ENCODE measurements at regions not wholly inside any gene's neighbourhood (a gene's known extent, or its start where the extent isn't known, plus 50 kb on each side); places are given as distances from the start of the nearest gene placed in this dataset.

GRCh38 chr22:49257551-49257961, 570.1 kb downstream of the BRD1 start:
- Histone ChIP-seq H3K4me3 (ENCODE audit: low read length) (no peak overlapping the region), H3K4me1 (ENCODE audit: control insufficient read depth, low read length) (no peaks in the 10 kb centered on the region), H3K9me3 (ENCODE audit: control insufficient read depth, insufficient read depth, low read length) (no peaks in the 10 kb centered on the region), H3K36me3 (ENCODE audit: control insufficient read depth, low read length) (no peaks in the 10 kb centered on the region), H3K27ac (ENCODE audit: low read depth, low read length) (no peak overlapping the region), H3F3A (ENCODE audit: control insufficient read depth, insufficient read depth) (no peaks in the 10 kb centered on the region), H3K4me2 (ENCODE audit: low read length) (no peak overlapping the region), H3K27me3 (ENCODE audit: control insufficient read depth, low read length) (peaks cover 3% of the 10 kb centered on the region; the same call in 1 of the 2 replicates), H3K79me2 (ENCODE audit: control insufficient read depth, low read length) (no peaks in the 10 kb centered on the region), H4K20me1 (ENCODE audit: control insufficient read depth, insufficient read depth, low read depth, low read length) (no peaks in the 10 kb centered on the region), H3K9me2 (replicated peaks; ENCODE audit: control insufficient read depth, low read length) (no peaks in the 10 kb centered on the region)
- TF ChIP-seq CTCF (IDR thresholded peaks at IDR 0.05; ENCODE audit: low read depth, low read length, poor library complexity, severe bottlenecking) (no peak), EZH2phosphoT487 (IDR thresholded peaks at IDR 0.05; ENCODE audit: borderline replicate concordance, low read length) (no peak)

GRCh38 chr22:49255741-49256318, 571.8 kb downstream of the BRD1 start:
- H3F3A ChIP-seq (ENCODE audit: control insufficient read depth, insufficient read depth) = no peaks in the 10 kb centered on the region
- H3K9me2 ChIP-seq (replicated peaks; ENCODE audit: control insufficient read depth, low read length) = no peaks in the 10 kb centered on the region
- no peak overlapping the region for H3K4me3 ChIP-seq (ENCODE audit: low read length)
- H4K20me1 ChIP-seq (ENCODE audit: control insufficient read depth, insufficient read depth, low read depth, low read length) = no peaks in the 10 kb centered on the region
- no peaks in the 10 kb centered on the region for H3K9me3 ChIP-seq (ENCODE audit: control insufficient read depth, insufficient read depth, low read length)
- H3K36me3 ChIP-seq (ENCODE audit: control insufficient read depth, low read length) = no peaks in the 10 kb centered on the region
- H3K27ac ChIP-seq (ENCODE audit: low read depth, low read length) = no peak overlapping the region
- no peak overlapping the region for H3K4me2 ChIP-seq (ENCODE audit: low read length)
- H3K27me3 ChIP-seq (ENCODE audit: control insufficient read depth, low read length) = peaks cover 3% of the 10 kb centered on the region; the same call in 1 of the 2 replicates
- no peaks in the 10 kb centered on the region for H3K4me1 ChIP-seq (ENCODE audit: control insufficient read depth, low read length)
- H3K79me2 ChIP-seq (ENCODE audit: control insufficient read depth, low read length) = no peaks in the 10 kb centered on the region
- no peak for TF ChIP-seq EZH2phosphoT487 (IDR thresholded peaks at IDR 0.05; ENCODE audit: borderline replicate concordance, low read length)
- TF ChIP-seq CTCF (IDR thresholded peaks at IDR 0.05; ENCODE audit: low read depth, low read length, poor library complexity, severe bottlenecking) = no peak

- Histone ChIP-seq H3K36me3 (ENCODE audit: control insufficient read depth, low read length) (no peaks in the 10 kb centered on the region), H3K4me3 (ENCODE audit: low read length) (no peak overlapping the region)
- TF ChIP-seq EZH2phosphoT487 (IDR thresholded peaks at IDR 0.05; ENCODE audit: borderline replicate concordance, low read length) (no peak), CTCF (IDR thresholded peaks at IDR 0.05; ENCODE audit: low read depth, low read length, poor library complexity, severe bottlenecking) (no peak)
Observed at GRCh38 chr22:49255154-49255553, 572.5 kb downstream of the BRD1 start.

More at GRCh38 chr22:49255154-49255553, 572.5 kb downstream of the BRD1 start:
- Histone ChIP-seq H3K4me2 (ENCODE audit: low read length) (no peak overlapping the region), H3K9me2 (replicated peaks; ENCODE audit: control insufficient read depth, low read length) (no peaks in the 10 kb centered on the region), H3F3A (ENCODE audit: control insufficient read depth, insufficient read depth) (no peaks in the 10 kb centered on the region), H3K79me2 (ENCODE audit: control insufficient read depth, low read length) (no peaks in the 10 kb centered on the region), H3K27ac (ENCODE audit: low read depth, low read length) (no peak overlapping the region), H3K27me3 (ENCODE audit: control insufficient read depth, low read length) (peaks cover 6% of the 10 kb centered on the region), H3K9me3 (ENCODE audit: control insufficient read depth, insufficient read depth, low read length) (no peaks in the 10 kb centered on the region), H4K20me1 (ENCODE audit: control insufficient read depth, insufficient read depth, low read depth, low read length) (no peaks in the 10 kb centered on the region), H3K4me1 (ENCODE audit: control insufficient read depth, low read length) (no peaks in the 10 kb centered on the region)
